SU-DHL-6 (cell line): ENCODE measurements at regions not wholly inside any gene's neighbourhood (a gene's known extent, or its start where the extent isn't known, plus 50 kb on each side); places are given as distances from the start of the nearest gene placed in this dataset.
"Not testable (repeated sequence)": the region's sequence is repeated elsewhere in the genome, so short reads cannot be mapped to it uniquely, and the experiment has no call there.

Experiments used
- H2AFZ ChIP-seq: fragments of 200-600 bp; sonication (generic); 2 replicates; pipeline ENCODE4 v1.6.1; 2014; ENCODE audit warnings: low read depth, mild to moderate bottlenecking, moderate library complexity, mixed read lengths, antibody characterized with exemption, low read length; ENCODE audit not compliant: severe bottlenecking
- H3F3A ChIP-seq: fragments of 200-600 bp; shearing (Covaris generic); 2 replicates; pipeline ENCODE4 v1.6.0; 2016; ENCODE audit warnings: antibody characterized with exemption, mild to moderate bottlenecking; ENCODE audit not compliant: insufficient read depth
- H3K27ac ChIP-seq: fragments of 200-600 bp; sonication (generic); 2 replicates; pipeline ENCODE4 v1.5.1; 2016; ENCODE audit warnings: low read depth, mild to moderate bottlenecking, low read length, moderate library complexity, mixed read lengths
- H3K27me3 ChIP-seq: fragments of 200-600 bp; sonication (generic), shearing (Covaris generic); 2 replicates; pipeline ENCODE4 v1.6.0; 2014; ENCODE audit warnings: mild to moderate bottlenecking, low read length
- H3K36me3 ChIP-seq: fragments of 200-600 bp; sonication (generic); 2 replicates; pipeline ENCODE4 v1.6.1; 2014; ENCODE audit warnings: mild to moderate bottlenecking, low read length, mixed read lengths
- H3K4me2 ChIP-seq: fragments of 300-600, 200-600 bp; shearing (Covaris generic), sonication (generic); 2 replicates; pipeline ENCODE4 v1.6.0; 2014; ENCODE audit warnings: low read length, low read depth, mild to moderate bottlenecking; ENCODE audit not compliant: poor library complexity, severe bottlenecking
- H3K4me3 ChIP-seq: fragments of 200-600 bp; sonication (generic); 2 replicates; pipeline ENCODE4 v1.5.1; 2014; ENCODE audit warnings: antibody characterized with exemption, low read length, mild to moderate bottlenecking, mixed read lengths; ENCODE audit not compliant: insufficient read depth, poor library complexity, severe bottlenecking
- H3K79me2 ChIP-seq: fragments of 200-600 bp; sonication (generic); 2 replicates; pipeline ENCODE4 v1.6.1; 2014; ENCODE audit warnings: mild to moderate bottlenecking, low read length, moderate library complexity; ENCODE audit not compliant: insufficient read depth
- H3K9ac ChIP-seq: fragments of 200-600 bp; sonication (generic); 2 replicates; pipeline ENCODE4 v1.7.0; 2014; ENCODE audit warnings: mild to moderate bottlenecking, low read length
- H3K9me2 ChIP-seq: fragments of 200-600 bp; sonication (generic); replicated peaks from 2 replicates; pipeline ENCODE4 v1.6.1; 2014; ENCODE audit warnings: low read length; ENCODE audit not compliant: insufficient read depth
- H3K9me3 ChIP-seq: fragments of 200-600 bp; sonication (generic); 2 replicates; pipeline ENCODE4 v1.6.1; 2014; ENCODE audit warnings: low read length, mixed read lengths; ENCODE audit not compliant: insufficient read depth
- H4K20me1 ChIP-seq: fragments of 200-600 bp; sonication (generic); 2 replicates; pipeline ENCODE4 v1.6.1; 2014; ENCODE audit warnings: low read depth, mild to moderate bottlenecking, antibody characterized with exemption, low read length, moderate library complexity, mixed read lengths
- EZH2phosphoT487 ChIP-seq: fragments of 200-600 bp; sonication (generic), shearing (Covaris generic); conservative IDR thresholded peaks from 2 replicates; pipeline ENCODE4 v1.6.1; 2018; ENCODE audit warnings: mild to moderate bottlenecking, antibody characterized with exemption, low read length, moderate library complexity, mixed read lengths
- TF ChIP-seq, protein P1 (sequence below): fragments of 200-600 bp; sonication (generic); IDR thresholded peaks from one replicate; pipeline ENCODE4 v1.5.1; 2017; ENCODE audit warnings: antibody characterized with exemption, mild to moderate bottlenecking, low read length, moderate library complexity; ENCODE audit not compliant: insufficient read depth, poor library complexity, severe bottlenecking

DNA sequence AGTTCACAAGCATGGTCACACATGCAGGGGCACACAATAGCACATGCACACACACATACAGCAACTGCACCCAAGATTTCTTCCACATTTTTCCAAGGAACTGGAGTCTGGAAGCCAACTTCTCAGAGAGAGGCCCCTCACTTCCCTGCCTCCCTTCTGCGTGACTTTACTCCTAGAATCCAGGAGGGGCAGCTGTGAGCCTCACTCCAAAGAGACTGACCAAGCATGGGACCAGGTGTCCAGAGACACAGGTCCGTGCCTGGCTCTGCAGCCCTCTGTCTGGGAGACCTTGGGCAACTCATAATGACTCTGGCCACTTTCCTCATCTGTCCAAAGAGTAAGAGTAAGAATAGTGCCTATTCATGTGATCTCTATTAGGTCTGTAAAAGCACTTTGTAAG lies 104.7 kb upstream of the TMEM132E start:
- H3F3A ChIP-seq: no peaks in the 10 kb centered on the region
- no peak overlapping the region for H3K4me2 ChIP-seq
- no peaks in the 10 kb centered on the region for H3K36me3 ChIP-seq
- no peaks in the 10 kb centered on the region for H3K9me2 ChIP-seq
- no peak for TF ChIP-seq EZH2phosphoT487
- H4K20me1 ChIP-seq: no peaks in the 10 kb centered on the region
- H3K27me3 ChIP-seq: no peaks in the 10 kb centered on the region
- no peak overlapping the region for H3K4me3 ChIP-seq
- H3K9ac ChIP-seq: no peak overlapping the region
- no peak overlapping the region for H2AFZ ChIP-seq
- no peaks in the 10 kb centered on the region for H3K9me3 ChIP-seq
- no peaks in the 10 kb centered on the region for H3K79me2 ChIP-seq
- H3K27ac ChIP-seq: no peak overlapping the region

DNA sequence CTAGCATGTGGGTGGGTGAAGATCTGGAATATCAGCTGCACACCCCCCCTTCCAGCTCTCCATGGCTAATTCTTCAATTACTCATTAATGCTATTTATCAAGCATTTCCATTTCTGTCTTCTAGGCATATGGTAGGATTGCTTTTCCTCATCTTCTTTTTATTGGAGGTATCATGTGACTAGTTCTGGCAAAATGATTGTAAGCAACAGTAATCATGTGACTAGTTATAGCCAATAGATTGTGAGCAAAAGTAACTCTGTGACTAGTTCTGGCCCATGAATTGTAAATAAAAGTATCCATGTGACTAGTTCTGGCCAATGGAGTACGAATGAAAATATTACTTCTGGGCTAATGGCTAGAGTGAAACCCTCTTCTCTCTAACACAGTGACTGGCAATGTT lies 107.0 kb upstream of the TMEM132E start:
- H3K9me3 ChIP-seq: no peaks in the 10 kb centered on the region
- H3K4me3 ChIP-seq: no peak overlapping the region
- H3K27ac ChIP-seq: no peak overlapping the region
- H3K9ac ChIP-seq: no peak overlapping the region
- H3F3A ChIP-seq: no peaks in the 10 kb centered on the region
- H3K27me3 ChIP-seq: no peaks in the 10 kb centered on the region
- no peak for TF ChIP-seq EZH2phosphoT487
- TF ChIP-seq, protein P1, sequence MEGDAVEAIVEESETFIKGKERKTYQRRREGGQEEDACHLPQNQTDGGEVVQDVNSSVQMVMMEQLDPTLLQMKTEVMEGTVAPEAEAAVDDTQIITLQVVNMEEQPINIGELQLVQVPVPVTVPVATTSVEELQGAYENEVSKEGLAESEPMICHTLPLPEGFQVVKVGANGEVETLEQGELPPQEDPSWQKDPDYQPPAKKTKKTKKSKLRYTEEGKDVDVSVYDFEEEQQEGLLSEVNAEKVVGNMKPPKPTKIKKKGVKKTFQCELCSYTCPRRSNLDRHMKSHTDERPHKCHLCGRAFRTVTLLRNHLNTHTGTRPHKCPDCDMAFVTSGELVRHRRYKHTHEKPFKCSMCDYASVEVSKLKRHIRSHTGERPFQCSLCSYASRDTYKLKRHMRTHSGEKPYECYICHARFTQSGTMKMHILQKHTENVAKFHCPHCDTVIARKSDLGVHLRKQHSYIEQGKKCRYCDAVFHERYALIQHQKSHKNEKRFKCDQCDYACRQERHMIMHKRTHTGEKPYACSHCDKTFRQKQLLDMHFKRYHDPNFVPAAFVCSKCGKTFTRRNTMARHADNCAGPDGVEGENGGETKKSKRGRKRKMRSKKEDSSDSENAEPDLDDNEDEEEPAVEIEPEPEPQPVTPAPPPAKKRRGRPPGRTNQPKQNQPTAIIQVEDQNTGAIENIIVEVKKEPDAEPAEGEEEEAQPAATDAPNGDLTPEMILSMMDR: no peak
- H3K9me2 ChIP-seq: no peaks in the 10 kb centered on the region
- H3K4me2 ChIP-seq: no peak overlapping the region
- no peaks in the 10 kb centered on the region for H3K36me3 ChIP-seq
- no peak overlapping the region for H2AFZ ChIP-seq
- H3K79me2 ChIP-seq: no peaks in the 10 kb centered on the region
- H4K20me1 ChIP-seq: no peaks in the 10 kb centered on the region

DNA sequence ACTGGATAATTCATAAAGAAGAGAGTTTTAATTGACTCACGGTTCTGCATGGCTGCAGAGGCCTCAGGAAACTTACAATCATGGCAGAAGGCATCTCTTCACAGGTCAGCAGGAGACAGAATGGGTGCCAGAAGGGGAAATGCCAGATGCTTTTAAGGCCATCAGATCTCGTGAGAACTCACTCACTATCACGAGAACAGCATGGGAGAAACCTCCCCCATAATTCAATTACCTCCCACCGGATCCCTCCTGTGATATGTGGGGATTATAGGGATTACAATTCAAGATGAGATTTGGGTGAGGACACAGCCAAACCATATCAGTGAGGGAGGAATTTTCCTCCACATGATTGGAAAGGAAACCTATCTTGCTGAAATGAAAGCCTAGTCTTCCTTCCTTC lies 108.1 kb upstream of the TMEM132E start:
- H3F3A ChIP-seq, H3K27me3 ChIP-seq, H2AFZ ChIP-seq: not testable (repeated sequence)

DNA sequence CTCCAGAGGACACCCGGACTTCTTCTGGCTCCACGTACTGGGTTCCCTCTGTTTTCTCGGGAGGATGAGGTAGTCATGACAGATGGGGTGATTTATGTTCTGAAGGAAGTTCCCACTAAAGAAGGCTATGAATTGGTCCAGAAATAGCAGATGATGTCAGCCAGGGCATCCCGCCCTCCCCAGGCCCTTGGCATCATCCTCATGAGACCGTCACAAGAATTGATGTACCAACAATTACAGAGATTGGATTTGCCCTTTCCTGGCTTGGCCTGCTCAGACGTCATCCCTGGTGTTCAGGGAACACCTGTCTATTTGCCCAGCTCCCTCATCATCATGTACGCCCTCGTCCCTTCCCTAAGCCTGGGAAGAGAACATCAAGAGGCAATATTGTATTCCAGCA lies 102.8 kb upstream of the CCL1 start:
- TF ChIP-seq, protein P1: no peak
- no peak for TF ChIP-seq EZH2phosphoT487
- H3F3A ChIP-seq: no peaks in the 10 kb centered on the region
- H3K36me3 ChIP-seq: no peaks in the 10 kb centered on the region
- no peaks in the 10 kb centered on the region for H3K27me3 ChIP-seq
- H3K9me3 ChIP-seq: no peaks in the 10 kb centered on the region
- H3K4me2 ChIP-seq: no peak overlapping the region
- no peaks in the 10 kb centered on the region for H3K9me2 ChIP-seq
- no peak overlapping the region for H2AFZ ChIP-seq
- H3K79me2 ChIP-seq: no peaks in the 10 kb centered on the region
- H4K20me1 ChIP-seq: no peaks in the 10 kb centered on the region
- H3K9ac ChIP-seq: no peak overlapping the region
- H3K4me3 ChIP-seq: no peak overlapping the region
- H3K27ac ChIP-seq: no peak overlapping the region

More for the DNA sequence above, 108.1 kb upstream of the TMEM132E start:
- H4K20me1 ChIP-seq, H3K4me3 ChIP-seq, H3K36me3 ChIP-seq, H3K4me2 ChIP-seq, H3K9me2 ChIP-seq, H3K9ac ChIP-seq, H3K9me3 ChIP-seq, H3K27ac ChIP-seq, H3K79me2 ChIP-seq: not testable (repeated sequence)
